ENCODE measurements at regions not wholly inside any gene's neighbourhood (a gene's known extent, or its start where the extent isn't known, plus 50 kb on each side); places are given as distances from the start of the nearest gene placed in this dataset.

DNA sequence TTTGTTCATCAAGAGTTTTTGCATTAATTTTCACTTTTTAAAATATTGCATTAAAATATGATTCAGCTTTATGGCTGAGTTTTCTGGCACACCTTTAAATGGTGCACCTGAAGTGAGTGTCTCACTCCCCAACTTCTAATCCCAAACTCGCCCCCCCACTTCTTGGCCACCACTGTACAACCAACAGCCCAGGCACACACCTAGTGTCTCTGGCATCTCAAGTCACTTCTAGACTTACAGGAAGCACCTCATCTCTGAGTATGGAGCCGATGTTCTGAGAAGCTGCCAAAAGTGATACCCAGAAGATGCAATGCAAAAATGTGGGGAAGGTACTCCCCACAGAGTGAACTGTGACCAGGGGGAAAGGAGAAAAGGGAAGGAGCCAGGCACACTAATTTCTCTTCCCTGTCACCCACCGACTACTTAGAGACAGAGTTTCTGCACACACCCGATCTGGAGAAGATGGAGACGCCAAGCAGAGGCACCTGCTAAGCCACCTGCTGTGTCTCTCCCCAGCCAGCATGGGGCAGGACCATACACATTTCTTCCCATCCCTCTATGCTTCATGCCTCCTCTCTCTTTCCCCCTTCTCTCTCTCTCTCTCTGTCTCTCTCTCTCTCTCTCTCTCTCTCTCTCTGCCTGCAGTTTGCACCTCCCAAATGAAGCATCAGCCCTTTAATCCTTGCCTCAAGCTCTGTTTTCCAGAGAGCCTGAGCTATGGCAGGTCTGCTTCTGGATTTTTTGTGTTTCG is 155.3 kb upstream of the ZNF507 start (continued):
- TF ChIP-seq, protein P1, sequence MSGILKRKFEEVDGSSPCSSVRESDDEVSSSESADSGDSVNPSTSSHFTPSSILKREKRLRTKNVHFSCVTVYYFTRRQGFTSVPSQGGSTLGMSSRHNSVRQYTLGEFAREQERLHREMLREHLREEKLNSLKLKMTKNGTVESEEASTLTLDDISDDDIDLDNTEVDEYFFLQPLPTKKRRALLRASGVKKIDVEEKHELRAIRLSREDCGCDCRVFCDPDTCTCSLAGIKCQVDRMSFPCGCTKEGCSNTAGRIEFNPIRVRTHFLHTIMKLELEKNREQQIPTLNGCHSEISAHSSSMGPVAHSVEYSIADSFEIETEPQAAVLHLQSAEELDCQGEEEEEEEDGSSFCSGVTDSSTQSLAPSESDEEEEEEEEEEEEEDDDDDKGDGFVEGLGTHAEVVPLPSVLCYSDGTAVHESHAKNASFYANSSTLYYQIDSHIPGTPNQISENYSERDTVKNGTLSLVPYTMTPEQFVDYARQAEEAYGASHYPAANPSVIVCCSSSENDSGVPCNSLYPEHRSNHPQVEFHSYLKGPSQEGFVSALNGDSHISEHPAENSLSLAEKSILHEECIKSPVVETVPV (CRISPR knock-in tag; IDR thresholded peaks at IDR 0.05) = no peak
- TF ChIP-seq CSDC2 (CRISPR knock-in tag; IDR thresholded peaks at IDR 0.05) (no peak), ZNF70 (CRISPR knock-in tag; IDR thresholded peaks at IDR 0.05) (no peak), ZNF8 (CRISPR knock-in tag; IDR thresholded peaks at IDR 0.05) (no peak), ZFP30 (CRISPR knock-in tag; IDR thresholded peaks at IDR 0.05) (no peak), OSR1 (CRISPR knock-in tag; IDR thresholded peaks at IDR 0.05) (no peak)
- TF ChIP-seq, protein P2, sequence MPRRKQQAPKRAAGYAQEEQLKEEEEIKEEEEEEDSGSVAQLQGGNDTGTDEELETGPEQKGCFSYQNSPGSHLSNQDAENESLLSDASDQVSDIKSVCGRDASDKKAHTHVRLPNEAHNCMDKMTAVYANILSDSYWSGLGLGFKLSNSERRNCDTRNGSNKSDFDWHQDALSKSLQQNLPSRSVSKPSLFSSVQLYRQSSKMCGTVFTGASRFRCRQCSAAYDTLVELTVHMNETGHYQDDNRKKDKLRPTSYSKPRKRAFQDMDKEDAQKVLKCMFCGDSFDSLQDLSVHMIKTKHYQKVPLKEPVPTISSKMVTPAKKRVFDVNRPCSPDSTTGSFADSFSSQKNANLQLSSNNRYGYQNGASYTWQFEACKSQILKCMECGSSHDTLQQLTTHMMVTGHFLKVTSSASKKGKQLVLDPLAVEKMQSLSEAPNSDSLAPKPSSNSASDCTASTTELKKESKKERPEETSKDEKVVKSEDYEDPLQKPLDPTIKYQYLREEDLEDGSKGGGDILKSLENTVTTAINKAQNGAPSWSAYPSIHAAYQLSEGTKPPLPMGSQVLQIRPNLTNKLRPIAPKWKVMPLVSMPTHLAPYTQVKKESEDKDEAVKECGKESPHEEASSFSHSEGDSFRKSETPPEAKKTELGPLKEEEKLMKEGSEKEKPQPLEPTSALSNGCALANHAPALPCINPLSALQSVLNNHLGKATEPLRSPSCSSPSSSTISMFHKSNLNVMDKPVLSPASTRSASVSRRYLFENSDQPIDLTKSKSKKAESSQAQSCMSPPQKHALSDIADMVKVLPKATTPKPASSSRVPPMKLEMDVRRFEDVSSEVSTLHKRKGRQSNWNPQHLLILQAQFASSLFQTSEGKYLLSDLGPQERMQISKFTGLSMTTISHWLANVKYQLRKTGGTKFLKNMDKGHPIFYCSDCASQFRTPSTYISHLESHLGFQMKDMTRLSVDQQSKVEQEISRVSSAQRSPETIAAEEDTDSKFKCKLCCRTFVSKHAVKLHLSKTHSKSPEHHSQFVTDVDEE (CRISPR knock-in tag; IDR thresholded peaks at IDR 0.05) = no peak
- TF ChIP-seq, protein P3, sequence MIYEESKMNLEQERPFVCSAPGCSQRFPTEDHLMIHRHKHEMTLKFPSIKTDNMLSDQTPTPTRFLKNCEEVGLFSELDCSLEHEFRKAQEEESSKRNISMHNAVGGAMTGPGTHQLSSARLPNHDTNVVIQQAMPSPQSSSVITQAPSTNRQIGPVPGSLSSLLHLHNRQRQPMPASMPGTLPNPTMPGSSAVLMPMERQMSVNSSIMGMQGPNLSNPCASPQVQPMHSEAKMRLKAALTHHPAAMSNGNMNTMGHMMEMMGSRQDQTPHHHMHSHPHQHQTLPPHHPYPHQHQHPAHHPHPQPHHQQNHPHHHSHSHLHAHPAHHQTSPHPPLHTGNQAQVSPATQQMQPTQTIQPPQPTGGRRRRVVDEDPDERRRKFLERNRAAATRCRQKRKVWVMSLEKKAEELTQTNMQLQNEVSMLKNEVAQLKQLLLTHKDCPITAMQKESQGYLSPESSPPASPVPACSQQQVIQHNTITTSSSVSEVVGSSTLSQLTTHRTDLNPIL (CRISPR knock-in tag; IDR thresholded peaks at IDR 0.05; ENCODE audit: low read depth) = no peak

DNA sequence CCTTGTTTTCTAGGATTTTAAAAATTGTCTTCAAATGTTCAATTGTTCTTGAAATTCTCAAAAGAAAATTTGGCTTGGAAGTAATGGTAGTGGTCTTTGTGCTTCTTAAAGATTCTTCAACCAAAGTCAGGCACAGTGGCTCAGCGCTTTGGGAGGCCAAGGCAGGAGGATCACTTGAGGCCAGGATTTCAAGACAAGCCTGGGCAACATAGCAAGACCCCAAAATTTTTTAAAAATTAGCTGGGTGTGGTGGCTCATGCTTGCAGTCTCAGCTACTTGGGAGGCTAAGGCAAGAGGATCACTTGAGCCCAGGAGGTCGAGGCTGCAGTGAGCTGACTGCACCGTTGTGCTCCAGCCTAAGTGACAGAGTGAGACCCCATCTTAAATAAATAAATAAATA is 153.5 kb upstream of the ZNF507 start:
- TF ChIP-seq ZFP30 (CRISPR knock-in tag; IDR thresholded peaks at IDR 0.05) (no peak), CSDC2 (CRISPR knock-in tag; IDR thresholded peaks at IDR 0.05) (no peak), BACH2 (CRISPR knock-in tag; IDR thresholded peaks at IDR 0.05; ENCODE audit: borderline replicate concordance) (no peak), OSR1 (CRISPR knock-in tag; IDR thresholded peaks at IDR 0.05) (no peak), ARNTL (CRISPR knock-in tag; IDR thresholded peaks at IDR 0.05; ENCODE audit: borderline replicate concordance, low read depth) (no peak), TCF4 (CRISPR knock-in tag; IDR thresholded peaks at IDR 0.05; ENCODE audit: borderline replicate concordance) (no peak), GLIS3 (CRISPR knock-in tag; IDR thresholded peaks at IDR 0.05) (no peak), ZFP3 (CRISPR knock-in tag; IDR thresholded peaks at IDR 0.05) (no peak), TOX (CRISPR knock-in tag; IDR thresholded peaks at IDR 0.05; ENCODE audit: borderline replicate concordance) (no peak), SNAI2 (CRISPR knock-in tag; IDR thresholded peaks at IDR 0.05) (no peak), ZNF70 (CRISPR knock-in tag; IDR thresholded peaks at IDR 0.05) (no peak), ZNF565 (CRISPR knock-in tag; conservative IDR thresholded peaks at IDR 0.05; ENCODE audit: low read depth) (no peak), PPARA (CRISPR knock-in tag; IDR thresholded peaks at IDR 0.05; ENCODE audit: borderline replicate concordance) (no peak), ISL1 (CRISPR knock-in tag; IDR thresholded peaks at IDR 0.05) (no peak), ZC3H10 (CRISPR knock-in tag; IDR thresholded peaks at IDR 0.05) (no peak)
- TF ChIP-seq, protein P1 (CRISPR knock-in tag; IDR thresholded peaks at IDR 0.05) = no peak
- TF ChIP-seq, protein P2 (CRISPR knock-in tag; IDR thresholded peaks at IDR 0.05) = no peak
- TF ChIP-seq, protein P3 (CRISPR knock-in tag; IDR thresholded peaks at IDR 0.05; ENCODE audit: low read depth) = no peak
- TF ChIP-seq, protein P4, sequence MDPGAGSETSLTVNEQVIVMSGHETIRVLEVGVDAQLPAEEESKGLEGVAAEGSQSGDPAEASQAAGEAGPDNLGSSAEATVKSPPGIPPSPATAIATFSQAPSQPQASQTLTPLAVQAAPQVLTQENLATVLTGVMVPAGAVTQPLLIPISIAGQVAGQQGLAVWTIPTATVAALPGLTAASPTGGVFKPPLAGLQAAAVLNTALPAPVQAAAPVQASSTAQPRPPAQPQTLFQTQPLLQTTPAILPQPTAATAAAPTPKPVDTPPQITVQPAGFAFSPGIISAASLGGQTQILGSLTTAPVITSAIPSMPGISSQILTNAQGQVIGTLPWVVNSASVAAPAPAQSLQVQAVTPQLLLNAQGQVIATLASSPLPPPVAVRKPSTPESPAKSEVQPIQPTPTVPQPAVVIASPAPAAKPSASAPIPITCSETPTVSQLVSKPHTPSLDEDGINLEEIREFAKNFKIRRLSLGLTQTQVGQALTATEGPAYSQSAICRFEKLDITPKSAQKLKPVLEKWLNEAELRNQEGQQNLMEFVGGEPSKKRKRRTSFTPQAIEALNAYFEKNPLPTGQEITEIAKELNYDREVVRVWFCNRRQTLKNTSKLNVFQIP (CRISPR knock-in tag; IDR thresholded peaks at IDR 0.05; ENCODE audit: borderline replicate concordance, low read depth) = no peak
- TF ChIP-seq, protein P5, sequence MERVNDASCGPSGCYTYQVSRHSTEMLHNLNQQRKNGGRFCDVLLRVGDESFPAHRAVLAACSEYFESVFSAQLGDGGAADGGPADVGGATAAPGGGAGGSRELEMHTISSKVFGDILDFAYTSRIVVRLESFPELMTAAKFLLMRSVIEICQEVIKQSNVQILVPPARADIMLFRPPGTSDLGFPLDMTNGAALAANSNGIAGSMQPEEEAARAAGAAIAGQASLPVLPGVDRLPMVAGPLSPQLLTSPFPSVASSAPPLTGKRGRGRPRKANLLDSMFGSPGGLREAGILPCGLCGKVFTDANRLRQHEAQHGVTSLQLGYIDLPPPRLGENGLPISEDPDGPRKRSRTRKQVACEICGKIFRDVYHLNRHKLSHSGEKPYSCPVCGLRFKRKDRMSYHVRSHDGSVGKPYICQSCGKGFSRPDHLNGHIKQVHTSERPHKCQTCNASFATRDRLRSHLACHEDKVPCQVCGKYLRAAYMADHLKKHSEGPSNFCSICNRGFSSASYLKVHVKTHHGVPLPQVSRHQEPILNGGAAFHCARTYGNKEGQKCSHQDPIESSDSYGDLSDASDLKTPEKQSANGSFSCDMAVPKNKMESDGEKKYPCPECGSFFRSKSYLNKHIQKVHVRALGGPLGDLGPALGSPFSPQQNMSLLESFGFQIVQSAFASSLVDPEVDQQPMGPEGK (CRISPR knock-in tag; IDR thresholded peaks at IDR 0.05; ENCODE audit: borderline replicate concordance) = no peak
- ATAC-seq = no peak
